ENCODE measurements at regions not wholly inside any gene's neighbourhood (a gene's known extent, or its start where the extent isn't known, plus 50 kb on each side); places are given as distances from the start of the nearest gene placed in this dataset.

- Mint-ChIP-seq H3K4me3 (ENCODE audit: low read depth, unreplicated experiment) (no peak overlapping the region), H3K27ac (ENCODE audit: unreplicated experiment) (no peak overlapping the region), H3K9me3 (ENCODE audit: low read depth, unreplicated experiment) (no peaks in the 10 kb centered on the region), H3K27me3 (ENCODE audit: unreplicated experiment) (no peaks in the 10 kb centered on the region), H3K36me3 (ENCODE audit: insufficient read depth, unreplicated experiment) (no peaks in the 10 kb centered on the region), H3K4me1 (ENCODE audit: low read depth, unreplicated experiment) (peaks cover 13% of the 10 kb centered on the region)
- intact Hi-C loops (cut with micrococcal nuclease; ENCODE audit: unreplicated experiment) = no loop called here
- no peak for DNase-seq
- CTCF ChIA-PET = no interaction called here
- no TSS peak for BruUV-seq (replicated peaks)
- no peak for TF ChIP-seq CTCF (IDR thresholded peaks at IDR 0.05; ENCODE audit: unreplicated experiment)
Measured at GRCh38 chr6:119482850-119483285, 133.3 kb upstream of the MAN1A1 start.

GRCh38 chr6:119481976-119482375 is 132.4 kb upstream of the MAN1A1 start:
- CTCF ChIA-PET = no interaction called here
- Mint-ChIP-seq H3K9me3 (ENCODE audit: low read depth, unreplicated experiment) (no peaks in the 10 kb centered on the region), H3K27ac (ENCODE audit: unreplicated experiment) (no peak overlapping the region), H3K4me1 (ENCODE audit: low read depth, unreplicated experiment) (peaks cover 13% of the 10 kb centered on the region), H3K4me3 (ENCODE audit: low read depth, unreplicated experiment) (no peak overlapping the region), H3K27me3 (ENCODE audit: unreplicated experiment) (no peaks in the 10 kb centered on the region), H3K36me3 (ENCODE audit: insufficient read depth, unreplicated experiment) (no peaks in the 10 kb centered on the region)
- DNase-seq = no peak
- intact Hi-C loops (cut with micrococcal nuclease; ENCODE audit: unreplicated experiment) = no loop called here
- no peak for TF ChIP-seq CTCF (IDR thresholded peaks at IDR 0.05; ENCODE audit: unreplicated experiment)
- no TSS peak for BruUV-seq (replicated peaks)

- CTCF ChIA-PET = no interaction called here
- H3K27me3 Mint-ChIP-seq (ENCODE audit: unreplicated experiment) = no peaks in the 10 kb centered on the region
- no peaks in the 10 kb centered on the region for H3K9me3 Mint-ChIP-seq (ENCODE audit: low read depth, unreplicated experiment)
- H3K36me3 Mint-ChIP-seq (ENCODE audit: insufficient read depth, unreplicated experiment) = no peaks in the 10 kb centered on the region
- no peak for TF ChIP-seq CTCF (IDR thresholded peaks at IDR 0.05; ENCODE audit: unreplicated experiment)
- no TSS peak for BruUV-seq (replicated peaks)
- intact Hi-C loops (cut with micrococcal nuclease; ENCODE audit: unreplicated experiment) = no loop called here
- H3K4me1 Mint-ChIP-seq (ENCODE audit: low read depth, unreplicated experiment) = peaks cover 13% of the 10 kb centered on the region
- DNase-seq = no peak
- no peak overlapping the region for H3K4me3 Mint-ChIP-seq (ENCODE audit: low read depth, unreplicated experiment)
- no peak overlapping the region for H3K27ac Mint-ChIP-seq (ENCODE audit: unreplicated experiment)
Measured at GRCh38 chr6:119480961-119481497, 131.5 kb upstream of the MAN1A1 start.

GRCh38 chr6:119479860-119480655 is 130.5 kb upstream of the MAN1A1 start:
- Mint-ChIP-seq H3K4me3 (ENCODE audit: low read depth, unreplicated experiment) (no peak overlapping the region), H3K9me3 (ENCODE audit: low read depth, unreplicated experiment) (no peaks in the 10 kb centered on the region), H3K27ac (ENCODE audit: unreplicated experiment) (no peak overlapping the region), H3K27me3 (ENCODE audit: unreplicated experiment) (no peaks in the 10 kb centered on the region), H3K36me3 (ENCODE audit: insufficient read depth, unreplicated experiment) (no peaks in the 10 kb centered on the region), H3K4me1 (ENCODE audit: low read depth, unreplicated experiment) (peaks cover 13% of the 10 kb centered on the region)
- CTCF ChIA-PET = no interaction called here
- intact Hi-C loops (cut with micrococcal nuclease; ENCODE audit: unreplicated experiment) = no loop called here
- DNase-seq = no peak
- TF ChIP-seq CTCF (IDR thresholded peaks at IDR 0.05; ENCODE audit: unreplicated experiment) = no peak
- no TSS peak for BruUV-seq (replicated peaks)

Data from Calu3 (cell line).